LHCN-M2 (cell line): ENCODE measurements at regions not wholly inside any gene's neighbourhood (a gene's known extent, or its start where the extent isn't known, plus 50 kb on each side); places are given as distances from the start of the nearest gene placed in this dataset.

ENCODE experiments used
- DNase-seq: peaks from one replicate; pipeline ENCODE4 v3.0.0-alpha.2; 2012; ENCODE audit warnings: low read depth

GRCh38 chr20:41671143-41671542, 53.0 kb upstream of the CHD6 start:
- no peak for DNase-seq

- no peak for DNase-seq
These were observed 52.5 kb upstream of the CHD6 start for GRCh38 chr20:41670631-41671030.

- DNase-seq = no peak
These were observed 51.6 kb upstream of the CHD6 start for GRCh38 chr20:41669708-41670263.

- no peak for DNase-seq
These were observed 50.0 kb upstream of the CHD6 start for GRCh38 chr20:41668057-41668749.
